GM23338 (cell line): ENCODE measurements at regions not wholly inside any gene's neighbourhood (a gene's known extent, or its start where the extent isn't known, plus 50 kb on each side); places are given as distances from the start of the nearest gene placed in this dataset.

ENCODE experiments used
- ATAC-seq: fragments of 200-7000 bp; cut with Tn5 transposase; 3 replicates; pipeline ENCODE4 v1.9.1; 2020
- DNase-seq: peaks from one replicate; pipeline ENCODE4 v3.0.0-alpha.2; 2015; ENCODE audit warnings: low spot score
- H2AFZ ChIP-seq: fragments of 200-600 bp; sonication (generic); 2 replicates; pipeline ENCODE4 v1.8.0; 2016; ENCODE audit warnings: antibody characterized with exemption, mild to moderate bottlenecking, moderate library complexity
- H3F3A ChIP-seq: fragments of 200-600 bp; sonication (generic); replicated peaks from 2 replicates; pipeline ENCODE4 v1.8.0; 2017; ENCODE audit warnings: antibody characterized with exemption, mixed run types, low read depth
- H3K27ac ChIP-seq: fragments of 200-600 bp; sonication (generic); 2 replicates; pipeline ENCODE4 v1.6.1; 2016; ENCODE audit warnings: low read depth
- H3K27me3 ChIP-seq: fragments of 200-600 bp; sonication (generic); 2 replicates; pipeline ENCODE4 v1.8.0; 2016; ENCODE audit warnings: mild to moderate bottlenecking, mixed run types, moderate library complexity; ENCODE audit not compliant: insufficient read depth
- H3K36me3 ChIP-seq: fragments of 200-600 bp; sonication (generic); 2 replicates; pipeline ENCODE4 v1.8.0; 2016; ENCODE audit warnings: mild to moderate bottlenecking; ENCODE audit not compliant: insufficient read depth
- H3K4me1 ChIP-seq: fragments of 200-600 bp; sonication (generic); 2 replicates; pipeline ENCODE4 v1.8.0; 2016; ENCODE audit warnings: mild to moderate bottlenecking, moderate library complexity; ENCODE audit not compliant: insufficient read depth
- H3K4me2 ChIP-seq: fragments of 200-600 bp; sonication (generic); 2 replicates; pipeline ENCODE4 v1.7.1; 2017; ENCODE audit warnings: mixed run types
- H3K4me3 ChIP-seq: fragments of 200-600 bp; sonication (generic); 2 replicates; pipeline ENCODE4 v1.6.1; 2016; ENCODE audit warnings: mixed run types
- H3K79me2 ChIP-seq: fragments of 200-600 bp; sonication (generic); replicated peaks from 2 replicates; pipeline ENCODE4 v1.8.0; 2017; ENCODE audit warnings: mild to moderate bottlenecking; ENCODE audit not compliant: insufficient read depth
- H3K9me2 ChIP-seq: fragments of 200-600 bp; sonication (generic); 2 replicates; pipeline ENCODE4 v1.8.0; 2017; ENCODE audit not compliant: insufficient read depth
- H4K20me1 ChIP-seq: fragments of 200-600 bp; sonication (generic); replicated peaks from 2 replicates; pipeline ENCODE4 v1.8.0; 2017; ENCODE audit warnings: mild to moderate bottlenecking; ENCODE audit not compliant: insufficient read depth
- H3K27ac Mint-ChIP-seq: 2 replicates; pipeline ENCODE4 v1.8.0; 2020; ENCODE audit warnings: inconsistent platforms, mild to moderate bottlenecking, moderate library complexity, mixed read lengths
- H3K27me3 Mint-ChIP-seq: 3 replicates; pipeline ENCODE4 v1.8.0; 2022; ENCODE audit warnings: low read depth, mild to moderate bottlenecking, moderate library complexity, mixed read lengths, inconsistent platforms; ENCODE audit not compliant: insufficient read depth, poor library complexity
- H3K36me3 Mint-ChIP-seq: 3 replicates; pipeline ENCODE4 v1.8.0; 2021; ENCODE audit warnings: low read depth, mild to moderate bottlenecking, inconsistent platforms, moderate library complexity, mixed read lengths
- H3K4me1 Mint-ChIP-seq: 3 replicates; pipeline ENCODE4 v1.8.0; 2020; ENCODE audit warnings: mild to moderate bottlenecking, inconsistent platforms, mixed read lengths
- H3K4me3 Mint-ChIP-seq: 3 replicates; pipeline ENCODE4 v1.8.0; 2021; ENCODE audit warnings: moderate library complexity, mild to moderate bottlenecking, inconsistent platforms, mixed read lengths
- H3K9me3 Mint-ChIP-seq: 3 replicates; pipeline ENCODE4 v1.8.0; 2020; ENCODE audit warnings: moderate library complexity, mild to moderate bottlenecking, inconsistent platforms, mixed read lengths
- EZH2 ChIP-seq: fragments of 200-600 bp; sonication (generic); IDR thresholded peaks from one replicate; pipeline ENCODE4 v1.8.0; 2017; ENCODE audit warnings: antibody characterized with exemption, mild to moderate bottlenecking, low read depth; ENCODE audit not compliant: unreplicated experiment
- EZH2phosphoT487 ChIP-seq: fragments of 200-600 bp; sonication (generic); IDR thresholded peaks from one replicate; pipeline ENCODE4 v1.8.1; 2018; ENCODE audit warnings: antibody characterized with exemption; ENCODE audit not compliant: unreplicated experiment
- JUNB ChIP-seq: IDR thresholded peaks from one replicate; pipeline ENCODE4 v1.6.1; 2016; ENCODE audit warnings: antibody characterized with exemption; ENCODE audit not compliant: unreplicated experiment
- POLR2AphosphoS5 ChIP-seq: IDR thresholded peaks from 2 replicates; pipeline ENCODE4 v1.6.1; 2016; ENCODE audit warnings: antibody characterized with exemption, low read depth
- STAT1 ChIP-seq: IDR thresholded peaks from one replicate; pipeline ENCODE4 v1.6.1; 2016; ENCODE audit warnings: antibody characterized with exemption; ENCODE audit not compliant: unreplicated experiment
- ZNF114 ChIP-seq: fragments of 250-450 bp; sonication (Bioruptor Pico); IDR thresholded peaks from 2 replicates; pipeline ENCODE4 v1.5.0; 2020; ENCODE audit warnings: mild to moderate bottlenecking, moderate library complexity
- ZNF331 ChIP-seq: fragments of 250-450 bp; sonication (Bioruptor Pico); IDR thresholded peaks from 2 replicates; pipeline ENCODE4 v1.5.0; 2020; ENCODE audit warnings: low read depth, mild to moderate bottlenecking, moderate library complexity
- TF ChIP-seq, protein P1 (sequence below): fragments of 250-450 bp; sonication (Bioruptor Pico); IDR thresholded peaks from 2 replicates; pipeline ENCODE4 v1.5.0; 2020; ENCODE audit warnings: mild to moderate bottlenecking, moderate library complexity
- TF ChIP-seq, protein P2 (sequence below), 2 experiments: fragments of 200-600 bp in 1 of 2; sonication (generic) in 1 of 2; conservative IDR thresholded peaks; 2 replicates each; pipeline versions ENCODE4 v1.5.1 to v1.6.1; 2016 to 2017; ENCODE audit warnings: antibody characterized with exemption in 2 of 2, low read depth in 2 of 2, mild to moderate bottlenecking in 2 of 2, moderate library complexity in 1 of 2

DNA sequence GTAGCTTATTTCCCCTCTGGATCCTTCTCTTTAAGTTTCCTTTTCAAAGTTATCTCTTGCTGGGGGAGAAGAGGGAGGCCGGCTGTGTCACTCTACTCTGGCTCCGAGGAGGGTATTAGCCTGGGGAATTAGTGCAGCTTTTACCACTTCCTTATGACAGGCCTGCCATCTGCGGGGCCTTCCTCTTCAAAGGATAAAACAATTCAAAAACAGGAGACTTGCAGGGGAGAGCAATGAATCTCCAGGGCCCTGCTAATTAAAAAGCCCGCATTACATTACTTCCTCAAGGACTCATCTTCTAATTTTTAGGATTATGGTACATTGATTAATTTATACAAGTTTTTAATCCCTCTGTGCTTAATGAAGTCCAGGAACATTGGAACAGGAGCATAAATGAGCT, 190.9 kb upstream of the CDH5 start:
- Histone ChIP-seq H3K4me1 (no peaks in the 10 kb centered on the region), H3K9me2 (no peaks in the 10 kb centered on the region), H3K27ac (no peak overlapping the region), H4K20me1 (no peaks in the 10 kb centered on the region), H3K79me2 (no peaks in the 10 kb centered on the region), H3K27me3 (no peaks in the 10 kb centered on the region), H3K4me2 (no peak overlapping the region), H3K36me3 (no peaks in the 10 kb centered on the region), H3K4me3 (no peak overlapping the region), H2AFZ (no peak overlapping the region), H3F3A (no peaks in the 10 kb centered on the region)
- ATAC-seq (no peak), DNase-seq (no peak)
- TF ChIP-seq JUNB (no peak), ZNF114 (no peak), EZH2 (no peak), POLR2AphosphoS5 (no peak), EZH2phosphoT487 (no peak), STAT1 (no peak), ZNF331 (CRISPR knock-in tag) (no peak)
- TF ChIP-seq, protein P1, sequence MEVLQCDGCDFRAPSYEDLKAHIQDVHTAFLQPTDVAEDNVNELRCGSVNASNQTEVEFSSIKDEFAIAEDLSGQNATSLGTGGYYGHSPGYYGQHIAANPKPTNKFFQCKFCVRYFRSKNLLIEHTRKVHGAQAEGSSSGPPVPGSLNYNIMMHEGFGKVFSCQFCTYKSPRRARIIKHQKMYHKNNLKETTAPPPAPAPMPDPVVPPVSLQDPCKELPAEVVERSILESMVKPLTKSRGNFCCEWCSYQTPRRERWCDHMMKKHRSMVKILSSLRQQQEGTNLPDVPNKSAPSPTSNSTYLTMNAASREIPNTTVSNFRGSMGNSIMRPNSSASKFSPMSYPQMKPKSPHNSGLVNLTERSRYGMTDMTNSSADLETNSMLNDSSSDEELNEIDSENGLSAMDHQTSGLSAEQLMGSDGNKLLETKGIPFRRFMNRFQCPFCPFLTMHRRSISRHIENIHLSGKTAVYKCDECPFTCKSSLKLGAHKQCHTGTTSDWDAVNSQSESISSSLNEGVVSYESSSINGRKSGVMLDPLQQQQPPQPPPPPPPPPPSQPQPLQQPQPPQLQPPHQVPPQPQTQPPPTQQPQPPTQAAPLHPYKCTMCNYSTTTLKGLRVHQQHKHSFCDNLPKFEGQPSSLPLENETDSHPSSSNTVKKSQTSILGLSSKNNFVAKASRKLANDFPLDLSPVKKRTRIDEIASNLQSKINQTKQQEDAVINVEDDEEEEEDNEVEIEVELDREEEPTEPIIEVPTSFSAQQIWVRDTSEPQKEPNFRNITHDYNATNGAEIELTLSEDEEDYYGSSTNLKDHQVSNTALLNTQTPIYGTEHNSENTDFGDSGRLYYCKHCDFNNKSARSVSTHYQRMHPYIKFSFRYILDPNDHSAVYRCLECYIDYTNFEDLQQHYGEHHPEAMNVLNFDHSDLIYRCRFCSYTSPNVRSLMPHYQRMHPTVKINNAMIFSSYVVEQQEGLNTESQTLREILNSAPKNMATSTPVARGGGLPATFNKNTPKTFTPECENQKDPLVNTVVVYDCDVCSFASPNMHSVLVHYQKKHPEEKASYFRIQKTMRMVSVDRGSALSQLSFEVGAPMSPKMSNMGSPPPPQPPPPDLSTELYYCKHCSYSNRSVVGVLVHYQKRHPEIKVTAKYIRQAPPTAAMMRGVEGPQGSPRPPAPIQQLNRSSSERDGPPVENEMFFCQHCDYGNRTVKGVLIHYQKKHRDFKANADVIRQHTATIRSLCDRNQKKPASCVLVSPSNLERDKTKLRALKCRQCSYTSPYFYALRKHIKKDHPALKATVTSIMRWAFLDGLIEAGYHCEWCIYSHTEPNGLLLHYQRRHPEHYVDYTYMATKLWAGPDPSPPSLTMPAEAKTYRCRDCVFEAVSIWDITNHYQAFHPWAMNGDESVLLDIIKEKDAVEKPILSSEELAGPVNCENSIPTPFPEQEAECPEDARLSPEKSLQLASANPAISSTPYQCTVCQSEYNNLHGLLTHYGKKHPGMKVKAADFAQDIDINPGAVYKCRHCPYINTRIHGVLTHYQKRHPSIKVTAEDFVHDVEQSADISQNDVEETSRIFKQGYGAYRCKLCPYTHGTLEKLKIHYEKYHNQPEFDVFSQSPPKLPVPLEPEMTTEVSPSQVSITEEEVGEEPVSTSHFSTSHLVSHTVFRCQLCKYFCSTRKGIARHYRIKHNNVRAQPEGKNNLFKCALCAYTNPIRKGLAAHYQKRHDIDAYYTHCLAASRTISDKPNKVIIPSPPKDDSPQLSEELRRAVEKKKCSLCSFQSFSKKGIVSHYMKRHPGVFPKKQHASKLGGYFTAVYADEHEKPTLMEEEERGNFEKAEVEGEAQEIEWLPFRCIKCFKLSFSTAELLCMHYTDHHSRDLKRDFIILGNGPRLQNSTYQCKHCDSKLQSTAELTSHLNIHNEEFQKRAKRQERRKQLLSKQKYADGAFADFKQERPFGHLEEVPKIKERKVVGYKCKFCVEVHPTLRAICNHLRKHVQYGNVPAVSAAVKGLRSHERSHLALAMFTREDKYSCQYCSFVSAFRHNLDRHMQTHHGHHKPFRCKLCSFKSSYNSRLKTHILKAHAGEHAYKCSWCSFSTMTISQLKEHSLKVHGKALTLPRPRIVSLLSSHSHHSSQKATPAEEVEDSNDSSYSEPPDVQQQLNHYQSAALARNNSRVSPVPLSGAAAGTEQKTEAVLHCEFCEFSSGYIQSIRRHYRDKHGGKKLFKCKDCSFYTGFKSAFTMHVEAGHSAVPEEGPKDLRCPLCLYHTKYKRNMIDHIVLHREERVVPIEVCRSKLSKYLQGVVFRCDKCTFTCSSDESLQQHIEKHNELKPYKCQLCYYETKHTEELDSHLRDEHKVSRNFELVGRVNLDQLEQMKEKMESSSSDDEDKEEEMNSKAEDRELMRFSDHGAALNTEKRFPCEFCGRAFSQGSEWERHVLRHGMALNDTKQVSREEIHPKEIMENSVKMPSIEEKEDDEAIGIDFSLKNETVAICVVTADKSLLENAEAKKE (CRISPR knock-in tag) = no peak
- TF ChIP-seq, protein P2, sequence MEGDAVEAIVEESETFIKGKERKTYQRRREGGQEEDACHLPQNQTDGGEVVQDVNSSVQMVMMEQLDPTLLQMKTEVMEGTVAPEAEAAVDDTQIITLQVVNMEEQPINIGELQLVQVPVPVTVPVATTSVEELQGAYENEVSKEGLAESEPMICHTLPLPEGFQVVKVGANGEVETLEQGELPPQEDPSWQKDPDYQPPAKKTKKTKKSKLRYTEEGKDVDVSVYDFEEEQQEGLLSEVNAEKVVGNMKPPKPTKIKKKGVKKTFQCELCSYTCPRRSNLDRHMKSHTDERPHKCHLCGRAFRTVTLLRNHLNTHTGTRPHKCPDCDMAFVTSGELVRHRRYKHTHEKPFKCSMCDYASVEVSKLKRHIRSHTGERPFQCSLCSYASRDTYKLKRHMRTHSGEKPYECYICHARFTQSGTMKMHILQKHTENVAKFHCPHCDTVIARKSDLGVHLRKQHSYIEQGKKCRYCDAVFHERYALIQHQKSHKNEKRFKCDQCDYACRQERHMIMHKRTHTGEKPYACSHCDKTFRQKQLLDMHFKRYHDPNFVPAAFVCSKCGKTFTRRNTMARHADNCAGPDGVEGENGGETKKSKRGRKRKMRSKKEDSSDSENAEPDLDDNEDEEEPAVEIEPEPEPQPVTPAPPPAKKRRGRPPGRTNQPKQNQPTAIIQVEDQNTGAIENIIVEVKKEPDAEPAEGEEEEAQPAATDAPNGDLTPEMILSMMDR (conservative IDR thresholded peaks at IDR 0.05; ENCODE audit: low read depth in 2 of 2) = no peak
- Mint-ChIP-seq H3K4me3 (no peak overlapping the region), H3K27me3 (no peaks in the 10 kb centered on the region), H3K36me3 (no peaks in the 10 kb centered on the region; the same call in 2 of the 3 replicates), H3K9me3 (peaks cover 15% of the 10 kb centered on the region; the same call in 2 of the 3 replicates), H3K4me1 (peaks cover 2% of the 10 kb centered on the region; the same call in 1 of the 3 replicates), H3K27ac (no peak overlapping the region)
